22Rv1 (cell line): ENCODE measurements at regions not wholly inside any gene's neighbourhood (a gene's known extent, or its start where the extent isn't known, plus 50 kb on each side); places are given as distances from the start of the nearest gene placed in this dataset.
"Not testable (repeated sequence)": the region's sequence is repeated elsewhere in the genome, so short reads cannot be mapped to it uniquely, and the experiment has no call there.

ENCODE experiments used
- H3K27ac ChIP-seq: fragments of 450-650 bp; 2 replicates; pipeline ENCODE4 v1.5.1; 2017
- CTCF ChIP-seq: fragments of 450-650 bp; IDR thresholded peaks from 2 replicates; pipeline ENCODE4 v1.5.1; 2017; ENCODE audit warnings: mild to moderate bottlenecking
- ZFX ChIP-seq: fragments of 450-650 bp; IDR thresholded peaks from 2 replicates; pipeline ENCODE4 v1.6.1; 2017; ENCODE audit warnings: antibody characterized with exemption, borderline replicate concordance

GRCh38 chr6:27611451-27611850, 138.5 kb upstream of the ZNF184 start:
- no peak for TF ChIP-seq ZFX
- no peak for TF ChIP-seq CTCF
- no peak overlapping the region for H3K27ac ChIP-seq

- no peak for TF ChIP-seq ZFX
- peak; percentile 96 for TF ChIP-seq CTCF
- H3K27ac ChIP-seq, result no peak overlapping the region
These were observed 136.3 kb upstream of the ZNF184 start for GRCh38 chr6:27608916-27609883.

GRCh38 chr6:27605401-27606342, 132.8 kb upstream of the ZNF184 start:
- H3K27ac ChIP-seq, result no peak overlapping the region
- TF ChIP-seq ZFX, result no peak
- TF ChIP-seq CTCF, result no peak

- H3K27ac ChIP-seq, result no peak overlapping the region
- TF ChIP-seq CTCF, result no peak
- TF ChIP-seq ZFX, result no peak
These were observed 132.1 kb upstream of the ZNF184 start for GRCh38 chr6:27604986-27605385.

GRCh38 chr6:27601668-27602254, 128.9 kb upstream of the ZNF184 start:
- peak overlapping the region; percentile 56; the same call in 1 of the 2 replicates for H3K27ac ChIP-seq
- no peak for TF ChIP-seq CTCF
- TF ChIP-seq ZFX, result no peak

GRCh38 chr6:27599859-27600532, 127.1 kb upstream of the ZNF184 start:
- TF ChIP-seq CTCF (no peak), ZFX (no peak)
- H3K27ac ChIP-seq, result no peak overlapping the region

GRCh38 chr6:27597031-27597567, 124.2 kb upstream of the ZNF184 start:
- H3K27ac ChIP-seq, result not testable (repeated sequence)
